ENCODE measurements at regions not wholly inside any gene's neighbourhood (a gene's known extent, or its start where the extent isn't known, plus 50 kb on each side); places are given as distances from the start of the nearest gene placed in this dataset.

- TF ChIP-seq, protein P1, sequence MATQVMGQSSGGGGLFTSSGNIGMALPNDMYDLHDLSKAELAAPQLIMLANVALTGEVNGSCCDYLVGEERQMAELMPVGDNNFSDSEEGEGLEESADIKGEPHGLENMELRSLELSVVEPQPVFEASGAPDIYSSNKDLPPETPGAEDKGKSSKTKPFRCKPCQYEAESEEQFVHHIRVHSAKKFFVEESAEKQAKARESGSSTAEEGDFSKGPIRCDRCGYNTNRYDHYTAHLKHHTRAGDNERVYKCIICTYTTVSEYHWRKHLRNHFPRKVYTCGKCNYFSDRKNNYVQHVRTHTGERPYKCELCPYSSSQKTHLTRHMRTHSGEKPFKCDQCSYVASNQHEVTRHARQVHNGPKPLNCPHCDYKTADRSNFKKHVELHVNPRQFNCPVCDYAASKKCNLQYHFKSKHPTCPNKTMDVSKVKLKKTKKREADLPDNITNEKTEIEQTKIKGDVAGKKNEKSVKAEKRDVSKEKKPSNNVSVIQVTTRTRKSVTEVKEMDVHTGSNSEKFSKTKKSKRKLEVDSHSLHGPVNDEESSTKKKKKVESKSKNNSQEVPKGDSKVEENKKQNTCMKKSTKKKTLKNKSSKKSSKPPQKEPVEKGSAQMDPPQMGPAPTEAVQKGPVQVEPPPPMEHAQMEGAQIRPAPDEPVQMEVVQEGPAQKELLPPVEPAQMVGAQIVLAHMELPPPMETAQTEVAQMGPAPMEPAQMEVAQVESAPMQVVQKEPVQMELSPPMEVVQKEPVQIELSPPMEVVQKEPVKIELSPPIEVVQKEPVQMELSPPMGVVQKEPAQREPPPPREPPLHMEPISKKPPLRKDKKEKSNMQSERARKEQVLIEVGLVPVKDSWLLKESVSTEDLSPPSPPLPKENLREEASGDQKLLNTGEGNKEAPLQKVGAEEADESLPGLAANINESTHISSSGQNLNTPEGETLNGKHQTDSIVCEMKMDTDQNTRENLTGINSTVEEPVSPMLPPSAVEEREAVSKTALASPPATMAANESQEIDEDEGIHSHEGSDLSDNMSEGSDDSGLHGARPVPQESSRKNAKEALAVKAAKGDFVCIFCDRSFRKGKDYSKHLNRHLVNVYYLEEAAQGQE (IDR thresholded peaks at IDR 0.05; ENCODE audit: low read depth) = no peak
- TF ChIP-seq RAD21 (IDR thresholded peaks at IDR 0.05; ENCODE audit: low read depth) (no peak), CREB1 (IDR thresholded peaks at IDR 0.05; ENCODE audit: low read depth) (no peak), TCF12 (IDR thresholded peaks at IDR 0.05; ENCODE audit: low read depth) (no peak), CEBPB (IDR thresholded peaks at IDR 0.05) (no peak), NFIC (IDR thresholded peaks at IDR 0.05) (no peak), EP300 (IDR thresholded peaks at IDR 0.05; ENCODE audit: borderline replicate concordance) (no peak), YY1 (IDR thresholded peaks at IDR 0.05; ENCODE audit: low read depth) (no peak), ZBTB7A (IDR thresholded peaks at IDR 0.05; ENCODE audit: low read depth) (no peak), TAF1 (IDR thresholded peaks at IDR 0.05; ENCODE audit: low read depth) (no peak), EGR1 (IDR thresholded peaks at IDR 0.05) (no peak), FOXM1 (IDR thresholded peaks at IDR 0.05; ENCODE audit: borderline replicate concordance, low read depth) (no peak), TEAD4 (IDR thresholded peaks at IDR 0.05) (no peak)
- TF ChIP-seq, protein P2, sequence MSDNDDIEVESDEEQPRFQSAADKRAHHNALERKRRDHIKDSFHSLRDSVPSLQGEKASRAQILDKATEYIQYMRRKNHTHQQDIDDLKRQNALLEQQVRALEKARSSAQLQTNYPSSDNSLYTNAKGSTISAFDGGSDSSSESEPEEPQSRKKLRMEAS (IDR thresholded peaks at IDR 0.05) = no peak
These were observed 624.0 kb downstream of the MID1IP1 start for GRCh38 chrX:39425124-39425806.

Data from Ishikawa (cell line).